Keratinocyte (primary cell): ENCODE measurements at regions not wholly inside any gene's neighbourhood (a gene's known extent, or its start where the extent isn't known, plus 50 kb on each side); places are given as distances from the start of the nearest gene placed in this dataset.

Source experiments
- DNase-seq: peaks from one replicate; pipeline ENCODE4 v3.0.0-alpha.2; 2011; ENCODE audit warnings: low read depth, missing footprints, low spot score
- FAIRE-seq: peaks from 2 replicates; lab custom pipeline; 2011; peaks lifted over from hg19 to GRCh38; lab: Jason Lieb, UNC
- H2AFZ ChIP-seq: 2 replicates; pipeline ENCODE4 v1.6.0; 2012; ENCODE audit warnings: low read length, control low read depth, inconsistent platforms; ENCODE audit not compliant: control insufficient read depth
- H3K27ac ChIP-seq: 2 replicates; pipeline ENCODE4 v1.5.1; 2011; ENCODE audit warnings: low read length; ENCODE audit not compliant: control insufficient read depth, insufficient read depth
- H3K27me3 ChIP-seq: 3 replicates; pipeline ENCODE4 v1.6.0; 2011; ENCODE audit warnings: low read length; ENCODE audit not compliant: control insufficient read depth, insufficient read depth; ENCODE audit errors: extremely low read depth
- H3K36me3 ChIP-seq, 2 experiments: 2 replicates in 1 of 2; 3 replicates in 1 of 2; pipeline ENCODE4 v1.5.1; 2011; ENCODE audit warnings: low read length in 2 of 2, mild to moderate bottlenecking in 1 of 2; ENCODE audit not compliant: control insufficient read depth in 2 of 2, insufficient read depth in 2 of 2; ENCODE audit errors: extremely low read depth in 1 of 2
- H3K4me1 ChIP-seq: 3 replicates; pipeline ENCODE4 v1.5.1; 2011; ENCODE audit warnings: low read length; ENCODE audit not compliant: control insufficient read depth, insufficient read depth; ENCODE audit errors: extremely low read depth
- H3K4me2 ChIP-seq: 3 replicates; pipeline ENCODE4 v1.6.0; 2011; ENCODE audit warnings: low read depth, low read length; ENCODE audit not compliant: control insufficient read depth, insufficient read depth; ENCODE audit errors: extremely low read depth
- H3K4me3 ChIP-seq, 3 experiments: fragments of 200-600 bp in 1 of 3; sonication (generic) in 1 of 3; 2 replicates in 2 of 3; 3 replicates in 1 of 3; pipeline ENCODE4 v1.5.1; 2011 to 2016; ENCODE audit warnings: low read length in 3 of 3, mild to moderate bottlenecking in 3 of 3, control low read depth in 2 of 3, inconsistent platforms in 1 of 3, low read depth in 1 of 3, mixed read lengths in 1 of 3, mixed run types in 1 of 3, moderate library complexity in 1 of 3; ENCODE audit not compliant: control insufficient read depth in 2 of 3, insufficient read depth in 2 of 3; ENCODE audit errors: extremely low read depth in 1 of 3
- H3K79me2 ChIP-seq: 2 replicates; pipeline ENCODE4 v1.6.0; 2012; ENCODE audit warnings: low read length; ENCODE audit not compliant: control insufficient read depth, insufficient read depth
- H3K9ac ChIP-seq: 3 replicates; pipeline ENCODE4 v1.6.0; 2011; ENCODE audit warnings: low read length; ENCODE audit not compliant: control insufficient read depth, insufficient read depth; ENCODE audit errors: extremely low read depth
- H3K9me1 ChIP-seq: 3 replicates; pipeline ENCODE4 v1.6.0; 2011; ENCODE audit warnings: low read length; ENCODE audit not compliant: control insufficient read depth, insufficient read depth; ENCODE audit errors: extremely low read depth
- H3K9me3 ChIP-seq: 2 replicates; pipeline ENCODE4 v1.5.1; 2012; ENCODE audit warnings: low read depth, low read length; ENCODE audit not compliant: control insufficient read depth
- H4K20me1 ChIP-seq: 3 replicates; pipeline ENCODE4 v1.6.0; 2011; ENCODE audit warnings: low read length; ENCODE audit not compliant: control insufficient read depth, insufficient read depth; ENCODE audit errors: extremely low read depth
- CTCF ChIP-seq, 3 experiments: IDR thresholded peaks in 1 of 3; conservative IDR thresholded peaks in 1 of 3; optimal IDR thresholded peaks in 1 of 3; 2 replicates in 2 of 3; 3 replicates in 1 of 3; pipeline versions ENCODE3 to v1.5.1; 2011; ENCODE audit warnings: low read length in 3 of 3, mild to moderate bottlenecking in 3 of 3, moderate library complexity in 2 of 3, control low read depth in 1 of 3, inconsistent platforms in 1 of 3; ENCODE audit not compliant: insufficient read depth in 2 of 3; ENCODE audit errors: extremely low read depth in 1 of 3
- EZH2 ChIP-seq: IDR thresholded peaks from one replicate; pipeline ENCODE4 v1.6.1; 2012; ENCODE audit warnings: inconsistent platforms, mild to moderate bottlenecking, low read length, moderate library complexity
- dilution Hi-C: fragments of 300-500 bp; cut with MboI; formaldehyde crosslinking; loops from one replicate; pipeline ENCODE4 v1.7.0; 2020; ENCODE audit warnings: low sequenced_read_pairs; ENCODE audit not compliant: extremely low pct_ligation_motif_present

DNA sequence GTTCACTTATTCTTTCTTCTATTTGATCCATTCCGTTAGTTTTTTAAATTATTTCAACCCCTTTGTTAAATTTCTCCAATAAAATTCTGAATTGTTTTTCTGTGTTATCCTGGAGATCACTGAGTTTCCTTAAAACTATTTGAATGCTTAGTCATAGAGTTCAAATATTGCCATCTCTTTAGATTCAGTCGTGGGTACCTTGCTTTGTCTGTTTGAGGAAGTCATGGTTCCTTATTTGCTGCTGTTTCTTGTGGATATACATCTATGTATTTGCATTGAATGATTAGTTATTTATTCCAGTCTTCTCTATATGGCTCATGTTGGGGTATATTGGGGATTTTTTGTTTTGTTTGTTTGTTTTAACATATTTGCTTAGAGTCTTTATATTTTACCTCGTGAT, 80.6 kb downstream of the HINT1 start:
- Histone ChIP-seq H3K4me3 (no peak overlapping the region), H3K27me3 (no peaks in the 10 kb centered on the region), H3K4me2 (no peak overlapping the region), H3K9ac (no peak overlapping the region), H3K79me2 (no peaks in the 10 kb centered on the region), H3K4me1 (no peaks in the 10 kb centered on the region), H3K9me3 (no peaks in the 10 kb centered on the region), H3K27ac (no peak overlapping the region), H3K36me3 (no peaks in the 10 kb centered on the region), H2AFZ (no peak overlapping the region), H4K20me1 (no peaks in the 10 kb centered on the region), H3K9me1 (no peaks in the 10 kb centered on the region)
- TF ChIP-seq EZH2 (no peak), CTCF (optimal IDR thresholded peaks at IDR 0.05 in 1 of 3, IDR thresholded peaks at IDR 0.05 in 1 of 3, conservative IDR thresholded peaks at IDR 0.05 in 1 of 3; ENCODE audit: extremely low read depth in 1 of 3, insufficient read depth in 2 of 3, low read length in 3 of 3) (no peak)
- FAIRE-seq (no peak), DNase-seq (no peak)
- dilution Hi-C loops = no loop called here

DNA sequence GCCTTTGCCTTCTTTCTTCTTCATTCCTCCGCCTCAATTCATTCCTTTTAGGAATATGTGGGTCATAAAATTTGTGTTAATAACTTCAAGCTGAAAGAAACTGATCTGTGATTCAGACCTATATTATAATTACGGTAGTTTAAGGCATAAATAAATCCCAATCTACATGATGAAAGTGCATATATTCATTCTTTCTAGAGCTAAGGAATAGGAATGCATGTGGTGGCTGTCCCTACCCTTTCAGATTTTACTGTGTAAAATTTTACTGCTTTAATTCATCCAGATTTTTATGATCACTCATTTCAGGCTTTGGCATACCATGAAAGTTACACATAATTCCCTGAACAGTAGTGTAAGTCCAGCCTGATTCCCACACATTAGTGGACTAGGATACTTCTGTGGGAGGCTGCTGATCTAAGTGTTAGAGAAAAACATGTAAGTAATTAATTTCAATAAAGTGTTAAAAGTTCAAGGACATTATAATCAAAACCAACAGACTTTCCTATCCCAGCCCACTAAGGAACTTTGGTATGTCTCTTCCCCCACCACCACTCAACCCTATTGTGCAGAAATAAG, 83.1 kb downstream of the HINT1 start:
- H3K4me1 ChIP-seq = no peaks in the 10 kb centered on the region
- H3K4me2 ChIP-seq = no peak overlapping the region
- no peak overlapping the region for H3K27ac ChIP-seq
- no peak overlapping the region for H3K9ac ChIP-seq
- no peak for TF ChIP-seq EZH2
- TF ChIP-seq CTCF (optimal IDR thresholded peaks at IDR 0.05 in 1 of 3, IDR thresholded peaks at IDR 0.05 in 1 of 3, conservative IDR thresholded peaks at IDR 0.05 in 1 of 3; ENCODE audit: extremely low read depth in 1 of 3, insufficient read depth in 2 of 3, low read length in 3 of 3) = no peak
- FAIRE-seq (no peak), DNase-seq (no peak)
- no peaks in the 10 kb centered on the region for H4K20me1 ChIP-seq
- dilution Hi-C loops = no loop called here
- H3K9me1 ChIP-seq = no peaks in the 10 kb centered on the region
- no peaks in the 10 kb centered on the region for H3K79me2 ChIP-seq
- H2AFZ ChIP-seq = no peak overlapping the region
- H3K27me3 ChIP-seq = no peaks in the 10 kb centered on the region
- no peak overlapping the region for H3K4me3 ChIP-seq
- no peaks in the 10 kb centered on the region for H3K9me3 ChIP-seq
- no peaks in the 10 kb centered on the region for H3K36me3 ChIP-seq
